GM12892 (cell line): ENCODE measurements at regions not wholly inside any gene's neighbourhood (a gene's known extent, or its start where the extent isn't known, plus 50 kb on each side); places are given as distances from the start of the nearest gene placed in this dataset.
"Not testable (repeated sequence)": the region's sequence is repeated elsewhere in the genome, so short reads cannot be mapped to it uniquely, and the experiment has no call there.

Source experiments
- DNase-seq: peaks from one replicate; pipeline ENCODE4 v3.0.0; 2011; ENCODE audit not compliant: insufficient read length
- FAIRE-seq: peaks from 2 replicates; lab custom pipeline; 2011; peaks lifted over from hg19 to GRCh38; lab: Jason Lieb, UNC
- POLR2A ChIP-seq: IDR thresholded peaks from 2 replicates; pipeline ENCODE4 v1.6.1; 2011; ENCODE audit warnings: low read depth, low read length, control low read depth
- POLR2AphosphoS5 ChIP-seq: IDR thresholded peaks from 2 replicates; pipeline ENCODE4 v1.6.1; 2011; ENCODE audit warnings: low read depth, low read length, control low read depth
- TAF1 ChIP-seq: IDR thresholded peaks from 2 replicates; pipeline ENCODE4 v1.6.1; 2011; ENCODE audit warnings: low read depth, mild to moderate bottlenecking, control low read depth, low read length, borderline replicate concordance

DNA sequence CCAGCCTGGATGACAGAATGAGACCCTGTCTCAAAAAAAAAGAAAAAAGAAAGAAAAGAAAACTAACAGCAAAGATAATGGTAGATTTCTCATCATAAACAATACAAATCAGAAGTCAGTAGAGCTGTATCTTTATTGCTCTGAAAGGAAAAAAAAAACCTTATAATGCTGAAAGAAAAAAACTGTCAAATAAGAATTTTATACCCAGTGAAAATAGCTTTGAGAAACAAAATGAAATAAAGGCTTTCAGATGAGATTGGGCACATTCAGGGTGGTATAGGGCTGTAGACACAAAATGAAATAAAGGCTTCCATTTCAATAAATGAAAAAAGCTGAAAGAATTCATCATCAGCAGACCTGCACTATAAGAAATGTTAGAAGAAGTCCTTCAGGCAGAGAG, 105.0 kb upstream of the FOXN3 start:
- TF ChIP-seq POLR2AphosphoS5 (no peak), TAF1 (no peak), POLR2A (no peak)
- DNase-seq (no peak), FAIRE-seq (no peak)

DNA sequence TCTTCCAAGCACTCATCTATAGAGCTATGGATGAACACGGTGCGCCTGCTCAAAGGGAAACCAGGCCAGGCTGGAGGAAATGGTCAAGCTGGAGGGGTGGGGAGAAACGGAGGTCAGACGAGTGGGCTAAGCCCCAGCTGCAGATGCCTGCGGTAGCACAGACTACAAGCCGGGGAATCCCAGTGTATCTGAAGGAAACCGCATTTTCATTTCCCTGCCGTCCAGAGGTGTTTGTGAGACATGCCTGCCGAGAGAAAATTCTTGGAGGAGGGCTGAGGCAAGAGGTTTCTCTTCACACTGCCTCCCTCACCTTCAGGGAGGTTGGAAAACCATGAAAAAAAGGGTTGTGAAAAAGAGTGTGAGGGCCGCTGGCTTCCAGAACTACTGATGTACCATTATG, 102.0 kb upstream of the FOXN3 start:
- DNase-seq (no peak), FAIRE-seq (no peak)
- TF ChIP-seq POLR2A (no peak), TAF1 (no peak), POLR2AphosphoS5 (no peak)

DNA sequence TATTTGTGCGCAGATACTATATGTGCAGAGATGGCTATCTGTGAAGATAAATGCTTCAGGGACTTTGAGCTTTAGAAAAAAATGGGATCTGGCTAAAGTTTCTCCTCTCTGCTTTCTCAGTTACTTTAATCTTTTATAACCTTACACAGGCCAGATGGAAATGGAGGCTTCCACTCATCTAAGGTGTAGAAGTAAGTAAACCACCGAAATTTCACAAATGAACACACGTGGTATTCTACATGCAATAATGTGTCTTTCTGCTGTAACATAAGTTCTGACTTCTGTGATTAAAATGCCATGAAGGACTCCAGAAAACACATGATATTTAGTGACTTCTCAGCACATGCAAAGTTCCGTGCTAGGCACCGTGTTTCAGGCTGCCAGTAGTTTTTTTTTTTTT, 99.1 kb upstream of the FOXN3 start:
- DNase-seq (no peak), FAIRE-seq (no peak)
- no peak for TF ChIP-seq POLR2A
- no peak for TF ChIP-seq TAF1
- no peak for TF ChIP-seq POLR2AphosphoS5

DNA sequence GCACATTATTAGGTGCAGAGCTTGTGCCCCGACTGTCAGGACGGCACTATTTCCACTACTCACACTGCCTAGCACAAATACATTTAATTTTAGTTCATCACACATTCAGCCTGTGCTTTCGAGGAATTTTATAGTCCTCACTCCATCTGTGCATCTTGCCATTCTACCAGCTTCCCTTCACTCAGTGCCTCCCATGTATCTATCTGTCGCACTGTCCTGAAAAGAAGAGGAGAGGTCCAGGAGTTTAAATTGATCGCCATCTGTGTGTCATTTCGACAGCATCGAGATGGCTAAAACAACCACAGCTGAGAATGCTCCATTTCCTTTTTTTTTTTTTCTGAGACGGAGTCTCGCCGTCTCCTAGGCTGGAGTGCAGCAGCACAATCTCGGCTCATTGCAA, 97.6 kb upstream of the FOXN3 start:
- DNase-seq, result no peak
- TF ChIP-seq POLR2AphosphoS5, result no peak
- TF ChIP-seq TAF1, result no peak
- no peak for TF ChIP-seq POLR2A
- FAIRE-seq, result no peak

DNA sequence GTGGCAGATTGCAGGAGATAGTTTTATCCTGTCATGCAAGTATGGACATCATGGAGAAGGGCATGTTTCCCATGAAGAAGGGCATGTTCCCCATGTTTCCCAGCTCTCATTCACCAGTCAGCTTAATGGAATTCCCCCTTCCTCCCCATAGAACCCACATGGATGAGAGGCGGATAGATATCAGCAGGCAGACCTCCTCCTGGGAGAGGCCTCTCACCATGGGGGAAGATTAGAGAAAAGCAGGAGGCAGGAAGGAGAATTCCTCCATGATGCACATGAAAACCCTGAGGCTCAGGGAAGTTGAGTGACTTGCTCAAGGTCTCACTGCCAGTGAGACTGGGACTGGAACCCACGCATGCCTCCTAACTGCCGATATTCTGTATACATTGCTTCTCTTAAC, 92.9 kb upstream of the FOXN3 start:
- DNase-seq (no peak), FAIRE-seq (no peak)
- TF ChIP-seq TAF1 (no peak), POLR2AphosphoS5 (no peak), POLR2A (no peak)

DNA sequence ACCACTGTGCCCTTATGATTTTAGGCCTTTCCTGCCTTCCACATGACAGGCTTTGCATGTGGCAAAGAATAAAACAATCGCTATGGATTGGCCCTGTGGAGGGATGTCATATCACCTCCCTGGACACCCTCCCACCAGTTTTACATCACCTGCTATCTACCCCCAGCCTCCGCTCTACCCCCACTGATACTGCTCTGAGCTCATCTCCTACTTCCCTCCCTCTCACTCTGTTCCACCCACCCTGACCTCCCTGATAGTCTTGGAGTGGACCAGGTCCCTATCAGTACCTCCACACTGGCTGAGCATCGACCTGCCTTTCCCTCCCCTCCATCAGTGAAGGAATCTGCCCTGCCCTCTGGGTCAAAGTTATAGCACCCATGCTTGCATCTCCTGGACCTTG, 91.8 kb upstream of the FOXN3 start:
- DNase-seq (no peak), FAIRE-seq (no peak)
- TF ChIP-seq POLR2A (no peak), TAF1 (no peak), POLR2AphosphoS5 (no peak)

DNA sequence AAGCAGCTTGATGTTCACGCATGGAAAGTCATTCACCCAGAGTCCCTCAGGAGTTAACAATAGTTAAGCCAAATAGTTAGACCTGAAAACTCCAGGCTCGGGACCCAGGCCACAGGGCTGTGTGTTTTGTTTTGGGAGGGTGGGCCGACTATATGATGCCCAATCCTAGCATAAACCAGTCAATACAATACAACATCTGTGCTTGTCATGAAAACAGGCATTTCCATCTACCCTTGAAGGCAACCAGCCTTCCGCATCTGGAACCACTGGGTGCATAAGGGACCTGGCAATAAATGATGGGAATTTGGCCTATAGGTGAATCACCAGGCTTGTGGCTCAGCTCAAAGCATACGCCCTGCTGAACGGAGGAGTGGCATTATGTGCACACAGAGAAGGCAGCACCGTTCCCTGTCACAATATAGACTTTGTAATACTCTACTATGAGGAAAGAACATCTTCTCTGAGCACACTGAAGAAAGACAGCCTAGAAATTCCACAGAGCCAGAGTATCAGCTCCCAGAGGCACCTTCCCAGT, 91.0 kb upstream of the FOXN3 start:
- no peak for TF ChIP-seq POLR2AphosphoS5
- TF ChIP-seq POLR2A, result no peak
- TF ChIP-seq TAF1, result no peak
- FAIRE-seq, result no peak
- DNase-seq, result no peak

DNA sequence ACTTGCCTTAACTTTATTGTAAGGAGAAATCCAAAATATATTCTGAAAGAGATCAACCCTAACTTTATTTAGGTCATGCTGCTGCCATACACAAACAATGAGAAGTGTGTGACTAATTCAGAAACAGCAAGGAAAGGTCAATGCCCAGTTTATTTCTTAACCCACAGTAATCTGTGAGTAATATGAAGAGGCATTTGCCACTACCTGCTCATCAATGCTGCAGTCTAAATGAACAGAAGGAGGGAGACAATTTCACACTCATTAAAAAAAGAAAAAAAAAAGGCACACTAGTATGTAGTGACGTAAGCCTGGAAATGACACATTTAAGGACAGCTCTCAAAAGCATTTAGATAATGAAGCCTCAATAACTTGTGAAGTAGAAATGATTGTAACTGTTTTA, 90.5 kb upstream of the FOXN3 start:
- TF ChIP-seq POLR2A (no peak), TAF1 (no peak), POLR2AphosphoS5 (no peak)
- DNase-seq, result no peak
- no peak for FAIRE-seq

DNA sequence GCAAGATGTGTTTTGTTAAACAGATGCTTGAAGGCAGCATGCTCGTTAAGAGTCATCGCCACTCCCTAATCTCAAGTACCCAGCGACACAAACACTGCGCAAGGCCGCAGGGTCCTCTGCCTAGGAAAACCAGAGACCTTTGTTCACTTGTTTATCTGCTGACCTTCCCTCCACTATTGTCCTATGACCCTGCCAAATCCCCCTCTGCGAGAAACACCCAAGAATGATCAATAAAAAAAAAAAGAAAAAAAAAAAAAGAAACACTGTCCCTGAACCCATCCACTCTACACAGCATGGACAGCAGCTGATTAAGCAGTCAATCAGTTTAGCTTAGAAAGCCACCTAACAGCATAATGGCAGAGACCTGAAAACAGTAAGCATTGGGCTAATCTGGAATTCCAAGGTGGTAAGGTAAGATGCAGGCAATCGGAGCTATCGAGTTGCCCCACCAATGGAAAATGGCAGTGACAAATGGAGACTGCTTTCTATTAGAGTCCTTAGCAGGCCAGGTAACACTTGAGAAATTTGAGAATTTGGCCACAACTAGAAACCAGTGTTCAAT, 89.9 kb upstream of the FOXN3 start:
- FAIRE-seq, DNase-seq: not testable (repeated sequence)

DNA sequence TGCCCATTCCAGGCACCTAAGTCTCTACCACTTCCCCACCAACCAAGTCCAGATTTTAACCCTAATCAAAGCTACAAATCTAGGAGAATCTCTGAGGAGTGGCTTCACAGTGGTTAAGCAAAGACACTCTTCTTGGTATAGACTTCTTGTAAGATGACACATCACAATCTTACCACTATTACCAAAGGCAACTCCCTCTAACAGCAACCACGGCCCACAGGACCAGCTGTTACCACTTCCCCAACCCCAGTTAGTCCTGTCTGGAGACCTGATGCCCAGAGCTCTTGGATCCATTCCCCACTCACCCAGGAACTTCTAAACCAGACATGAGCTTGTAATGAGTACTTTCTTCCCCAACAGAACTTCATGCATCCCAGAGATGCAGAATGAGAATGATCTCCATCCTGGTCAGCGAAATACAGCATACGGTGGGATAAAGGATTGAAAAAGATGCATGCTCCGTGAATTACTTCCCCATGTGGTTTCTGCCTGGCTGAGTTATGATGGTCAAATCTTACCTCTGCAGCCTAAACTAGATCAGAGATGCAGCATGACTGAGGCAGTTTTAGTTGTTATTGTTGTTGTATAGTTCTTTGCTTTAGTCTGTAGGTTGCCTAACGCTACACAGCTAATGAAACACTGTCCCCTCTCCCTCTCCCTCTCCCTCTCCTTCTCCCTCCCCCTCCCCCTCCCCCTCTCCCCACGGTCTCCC, 87.7 kb upstream of the FOXN3 start:
- DNase-seq (no peak), FAIRE-seq (no peak)
- TF ChIP-seq TAF1 (no peak), POLR2A (no peak), POLR2AphosphoS5 (no peak)

DNA sequence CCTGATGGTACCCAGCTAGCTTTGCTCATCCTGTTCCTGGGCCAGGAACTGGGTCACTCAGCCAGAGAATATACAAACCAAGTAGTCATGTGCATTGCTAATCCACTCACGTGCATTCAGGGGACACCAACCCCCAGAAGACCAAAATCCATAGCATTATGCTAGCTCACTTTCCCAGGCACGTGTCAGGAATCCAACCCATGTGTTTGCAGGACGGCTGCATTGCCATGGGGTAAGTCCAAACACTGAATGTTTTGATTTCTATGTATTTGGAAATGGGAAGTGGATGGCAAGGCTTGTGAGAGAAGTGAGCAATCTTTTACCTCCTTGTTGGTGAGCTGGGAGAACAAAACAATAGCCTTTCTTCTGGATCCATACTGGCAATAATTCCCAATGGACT, 87.1 kb upstream of the FOXN3 start:
- no peak for FAIRE-seq
- DNase-seq, result no peak
- TF ChIP-seq TAF1, result no peak
- TF ChIP-seq POLR2AphosphoS5, result no peak
- no peak for TF ChIP-seq POLR2A

DNA sequence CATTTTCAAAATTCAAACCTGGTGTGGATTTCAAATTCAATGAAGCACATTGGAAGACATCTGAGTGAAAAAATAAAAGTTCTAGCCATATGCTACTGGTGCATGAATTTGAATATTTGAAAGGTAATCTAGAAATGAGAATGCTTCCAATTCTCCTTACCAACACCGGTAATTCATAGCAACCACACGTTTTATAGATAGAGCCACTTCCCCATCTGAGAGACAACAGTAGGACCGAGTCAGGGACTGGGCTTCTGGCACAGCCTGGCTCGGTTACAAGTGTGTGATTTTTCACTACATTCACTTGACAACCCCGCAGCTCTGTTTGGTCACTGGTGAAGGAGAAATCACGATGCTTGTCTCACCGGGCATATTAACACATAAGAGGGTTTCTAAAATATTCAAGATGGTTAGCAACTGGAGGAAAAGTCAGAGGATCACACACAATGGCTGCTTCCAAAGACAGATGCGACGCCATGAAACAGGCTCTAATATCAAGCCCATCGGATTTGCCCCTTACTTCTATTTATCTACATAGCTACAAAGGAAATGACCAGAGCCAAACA, 86.5 kb upstream of the FOXN3 start:
- TF ChIP-seq POLR2A (no peak), TAF1 (no peak), POLR2AphosphoS5 (no peak)
- peak; percentile 33 for DNase-seq
- no peak for FAIRE-seq
